Activated naive CD4-positive, alpha-beta T cell treated with anti-CD3 and anti-CD28 coated beads, Interleukin-2, amount 10 ng/mL, durations not matched to agents 7 days and 5 days (primary cell): ENCODE measurements at regions not wholly inside any gene's neighbourhood (a gene's known extent, or its start where the extent isn't known, plus 50 kb on each side); places are given as distances from the start of the nearest gene placed in this dataset.
"Not testable (repeated sequence)": the region's sequence is repeated elsewhere in the genome, so short reads cannot be mapped to it uniquely, and the experiment has no call there.

Experiments
- CTCF ChIA-PET: fragments of 350-600 bp; sonication (Branson Sonifier 250); formaldehyde crosslinking; loops from one replicate; lab custom pipeline; 2021; ENCODE audit warnings: antibody characterized with exemption; lab: Charles Lee
- DNase-seq: peaks from one replicate; pipeline ENCODE4 v3.0.0-alpha.2; 2020
- H3K27ac Mint-ChIP-seq: one replicate; pipeline ENCODE4 v1.8.0; 2021; ENCODE audit warnings: mild to moderate bottlenecking, moderate library complexity, mixed read lengths
- H3K27me3 Mint-ChIP-seq: one replicate; pipeline ENCODE4 v1.8.0; 2021; ENCODE audit warnings: mild to moderate bottlenecking, mixed read lengths
- H3K36me3 Mint-ChIP-seq: one replicate; pipeline ENCODE4 v1.8.0; 2021; ENCODE audit warnings: mixed read lengths
- H3K4me1 Mint-ChIP-seq: one replicate; pipeline ENCODE4 v1.8.0; 2021; ENCODE audit warnings: mixed read lengths
- H3K4me3 Mint-ChIP-seq: one replicate; pipeline ENCODE4 v1.8.0; 2021; ENCODE audit warnings: mild to moderate bottlenecking, moderate library complexity, mixed read lengths
- H3K9me3 Mint-ChIP-seq: one replicate; pipeline ENCODE4 v1.8.0; 2021; ENCODE audit warnings: mixed read lengths

- H3K27ac Mint-ChIP-seq, result no peak overlapping the region
- H3K36me3 Mint-ChIP-seq, result no peaks in the 10 kb centered on the region
- DNase-seq, result no peak
- no peaks in the 10 kb centered on the region for H3K4me1 Mint-ChIP-seq
- no peaks in the 10 kb centered on the region for H3K27me3 Mint-ChIP-seq
- no peak overlapping the region for H3K4me3 Mint-ChIP-seq
- CTCF ChIA-PET, result no interaction called here
- no peaks in the 10 kb centered on the region for H3K9me3 Mint-ChIP-seq
Observed at GRCh38 chr3:193116871-193117270, 124.2 kb upstream of the PLAAT1 start.

- H3K27ac Mint-ChIP-seq, result no peak overlapping the region
- no peaks in the 10 kb centered on the region for H3K4me1 Mint-ChIP-seq
- H3K36me3 Mint-ChIP-seq, result no peaks in the 10 kb centered on the region
- no peaks in the 10 kb centered on the region for H3K9me3 Mint-ChIP-seq
- H3K4me3 Mint-ChIP-seq, result no peak overlapping the region
- no peaks in the 10 kb centered on the region for H3K27me3 Mint-ChIP-seq
- no peak for DNase-seq
- CTCF ChIA-PET, result no interaction called here
Observed at GRCh38 chr3:193118907-193119306, 122.1 kb upstream of the PLAAT1 start.

GRCh38 chr3:193119926-193120325 is 121.1 kb upstream of the PLAAT1 start:
- Mint-ChIP-seq H3K27me3 (no peaks in the 10 kb centered on the region), H3K9me3 (no peaks in the 10 kb centered on the region), H3K4me3 (no peak overlapping the region), H3K4me1 (no peaks in the 10 kb centered on the region), H3K27ac (no peak overlapping the region), H3K36me3 (no peaks in the 10 kb centered on the region)
- DNase-seq, result no peak
- CTCF ChIA-PET, result no interaction called here

GRCh38 chr3:193124861-193125260 is 116.2 kb upstream of the PLAAT1 start:
- CTCF ChIA-PET, result no interaction called here
- DNase-seq, result no peak
- H3K36me3 Mint-ChIP-seq, result no peaks in the 10 kb centered on the region
- no peak overlapping the region for H3K27ac Mint-ChIP-seq
- no peaks in the 10 kb centered on the region for H3K27me3 Mint-ChIP-seq
- no peaks in the 10 kb centered on the region for H3K4me1 Mint-ChIP-seq
- H3K4me3 Mint-ChIP-seq, result no peak overlapping the region
- no peaks in the 10 kb centered on the region for H3K9me3 Mint-ChIP-seq

GRCh38 chr3:193129607-193130006 is 111.4 kb upstream of the PLAAT1 start:
- H3K9me3 Mint-ChIP-seq, result no peaks in the 10 kb centered on the region
- no peaks in the 10 kb centered on the region for H3K36me3 Mint-ChIP-seq
- H3K27me3 Mint-ChIP-seq, result no peaks in the 10 kb centered on the region
- no peak for DNase-seq
- CTCF ChIA-PET, result interaction anchor here (1.1 kb wide), 1 partner anchor 88 kb away, joined by 3 read pairs; no protein-coding TSS in a partner anchor
- H3K27ac Mint-ChIP-seq, result no peak overlapping the region
- H3K4me1 Mint-ChIP-seq, result no peaks in the 10 kb centered on the region
- no peak overlapping the region for H3K4me3 Mint-ChIP-seq

- H3K27ac Mint-ChIP-seq, result no peak overlapping the region
- no peaks in the 10 kb centered on the region for H3K9me3 Mint-ChIP-seq
- no peaks in the 10 kb centered on the region for H3K36me3 Mint-ChIP-seq
- no peaks in the 10 kb centered on the region for H3K4me1 Mint-ChIP-seq
- no peaks in the 10 kb centered on the region for H3K27me3 Mint-ChIP-seq
- DNase-seq, result no peak
- H3K4me3 Mint-ChIP-seq, result no peak overlapping the region
- CTCF ChIA-PET, result interaction anchor here (1.1 kb wide), 1 partner anchor 89 kb away, joined by 3 read pairs; no protein-coding TSS in a partner anchor
Observed at GRCh38 chr3:193130576-193130975, 110.4 kb upstream of the PLAAT1 start.

GRCh38 chr3:193132241-193132640 is 108.8 kb upstream of the PLAAT1 start:
- CTCF ChIA-PET, result no interaction called here
- Mint-ChIP-seq H3K36me3 (no peaks in the 10 kb centered on the region), H3K4me1 (no peaks in the 10 kb centered on the region), H3K9me3 (no peaks in the 10 kb centered on the region), H3K27me3 (no peaks in the 10 kb centered on the region), H3K4me3 (no peak overlapping the region), H3K27ac (no peak overlapping the region)
- no peak for DNase-seq

GRCh38 chr3:193132964-193133363 is 108.1 kb upstream of the PLAAT1 start:
- no peak for DNase-seq
- no peaks in the 10 kb centered on the region for H3K9me3 Mint-ChIP-seq
- CTCF ChIA-PET, result no interaction called here
- H3K27ac Mint-ChIP-seq, result no peak overlapping the region
- H3K36me3 Mint-ChIP-seq, result no peaks in the 10 kb centered on the region
- no peak overlapping the region for H3K4me3 Mint-ChIP-seq
- H3K27me3 Mint-ChIP-seq, result no peaks in the 10 kb centered on the region
- no peaks in the 10 kb centered on the region for H3K4me1 Mint-ChIP-seq

- DNase-seq, result no peak
- H3K36me3 Mint-ChIP-seq, result no peaks in the 10 kb centered on the region
- CTCF ChIA-PET, result no interaction called here
Observed at GRCh38 chr3:193134856-193135255, 106.2 kb upstream of the PLAAT1 start.

GRCh38 chr3:193140381-193140780 is 100.6 kb upstream of the PLAAT1 start:
- no peaks in the 10 kb centered on the region for H3K4me1 Mint-ChIP-seq
- no peak for DNase-seq
- CTCF ChIA-PET, result no interaction called here

More at GRCh38 chr3:193134856-193135255, 106.2 kb upstream of the PLAAT1 start:
- Mint-ChIP-seq H3K27me3 (no peaks in the 10 kb centered on the region), H3K4me1 (no peaks in the 10 kb centered on the region), H3K9me3 (no peaks in the 10 kb centered on the region), H3K27ac (no peak overlapping the region), H3K4me3 (no peak overlapping the region)

GRCh38 chr3:193145248-193145647 is 95.8 kb upstream of the PLAAT1 start:
- no peak for DNase-seq
- CTCF ChIA-PET, result no interaction called here
- no peaks in the 10 kb centered on the region for H3K36me3 Mint-ChIP-seq
- no peak overlapping the region for H3K27ac Mint-ChIP-seq
- H3K27me3 Mint-ChIP-seq, result no peaks in the 10 kb centered on the region
- no peaks in the 10 kb centered on the region for H3K4me1 Mint-ChIP-seq
- no peak overlapping the region for H3K4me3 Mint-ChIP-seq
- no peaks in the 10 kb centered on the region for H3K9me3 Mint-ChIP-seq

More at GRCh38 chr3:193140381-193140780, 100.6 kb upstream of the PLAAT1 start:
- no peaks in the 10 kb centered on the region for H3K36me3 Mint-ChIP-seq
- no peaks in the 10 kb centered on the region for H3K9me3 Mint-ChIP-seq
- H3K27me3 Mint-ChIP-seq, result no peaks in the 10 kb centered on the region
- no peak overlapping the region for H3K27ac Mint-ChIP-seq
- no peak overlapping the region for H3K4me3 Mint-ChIP-seq

- Mint-ChIP-seq H3K27ac (no peak overlapping the region), H3K4me1 (no peaks in the 10 kb centered on the region), H3K27me3 (no peaks in the 10 kb centered on the region), H3K4me3 (no peak overlapping the region), H3K36me3 (no peaks in the 10 kb centered on the region), H3K9me3 (no peaks in the 10 kb centered on the region)
- CTCF ChIA-PET, result no interaction called here
- DNase-seq, result no peak
Observed at GRCh38 chr3:193148688-193149473, 92.1 kb upstream of the PLAAT1 start.

- CTCF ChIA-PET, result interaction anchor here (0.7 kb wide), 1 partner anchor 370 kb away, joined by 3 read pairs; no protein-coding TSS in a partner anchor
- Mint-ChIP-seq H3K27me3 (no peaks in the 10 kb centered on the region), H3K27ac (no peak overlapping the region)
Observed at GRCh38 chr3:193149998-193150397, 91.0 kb upstream of the PLAAT1 start.

GRCh38 chr3:193155044-193155781 is 85.8 kb upstream of the PLAAT1 start:
- not testable (repeated sequence) for H3K27ac Mint-ChIP-seq, DNase-seq
- CTCF ChIA-PET, result interaction anchor here (0.6 to 0.7 kb wide), 2 partner anchors 32 to 68 kb away, joined by 3 read pairs; no protein-coding TSS in a partner anchor

More at GRCh38 chr3:193149998-193150397, 91.0 kb upstream of the PLAAT1 start:
- no peaks in the 10 kb centered on the region for H3K36me3 Mint-ChIP-seq
- no peak overlapping the region for H3K4me3 Mint-ChIP-seq
- no peak for DNase-seq
- no peaks in the 10 kb centered on the region for H3K9me3 Mint-ChIP-seq
- no peaks in the 10 kb centered on the region for H3K4me1 Mint-ChIP-seq

More at GRCh38 chr3:193155044-193155781, 85.8 kb upstream of the PLAAT1 start:
- not testable (repeated sequence) for H3K36me3 Mint-ChIP-seq, H3K4me1 Mint-ChIP-seq, H3K4me3 Mint-ChIP-seq, H3K9me3 Mint-ChIP-seq, H3K27me3 Mint-ChIP-seq
